ENCODE measurements at regions not wholly inside any gene's neighbourhood (a gene's known extent, or its start where the extent isn't known, plus 50 kb on each side); places are given as distances from the start of the nearest gene placed in this dataset.

GRCh38 chr12:24517000-24517399 is 431.9 kb downstream of the BCAT1 start:
- Histone ChIP-seq H4K20me1 (ENCODE audit: low read length) (no peaks in the 10 kb centered on the region), H3K4me1 (ENCODE audit: insufficient read depth, low read length) (no peaks in the 10 kb centered on the region), H3K4me3 (ENCODE audit: low read length) (no peak overlapping the region), H3K9me2 (replicated peaks; ENCODE audit: low read length) (no peaks in the 10 kb centered on the region), H3K36me3 (ENCODE audit: low read depth, low read length) (no peaks in the 10 kb centered on the region), H3K79me2 (ENCODE audit: low read length) (no peaks in the 10 kb centered on the region), H3K27ac (ENCODE audit: low read length) (no peak overlapping the region), H2AFZ (ENCODE audit: low read length) (no peak overlapping the region), H3K9me3 (ENCODE audit: low read length) (no peaks in the 10 kb centered on the region), H3F3A (ENCODE audit: low read length, unreplicated experiment) (no peaks in the 10 kb centered on the region), H3K27me3 (ENCODE audit: low read length) (no peaks in the 10 kb centered on the region), H3K9ac (ENCODE audit: low read length) (no peak overlapping the region), H3K4me2 (ENCODE audit: low read length) (no peak overlapping the region)
- intact Hi-C loops (cut with micrococcal nuclease), result no loop called here
- TF ChIP-seq EZH2 (IDR thresholded peaks at IDR 0.05; ENCODE audit: low read length, unreplicated experiment) (no peak), CTCF (conservative IDR thresholded peaks at IDR 0.05; ENCODE audit: low read depth, low read length) (no peak), EZH2phosphoT487 (IDR thresholded peaks at IDR 0.05; ENCODE audit: borderline replicate concordance, low read length) (no peak)
- DNase-seq, result no peak
- no peak for ATAC-seq
- CTCF ChIA-PET, result no interaction called here
- POLR2A ChIA-PET (ENCODE audit: unreplicated experiment), result no interaction called here
- BruUV-seq (replicated peaks), result no TSS peak

GRCh38 chr12:24510581-24511125 is 438.2 kb downstream of the BCAT1 start:
- Histone ChIP-seq H3K27ac (ENCODE audit: low read length) (no peak overlapping the region), H3K4me1 (ENCODE audit: insufficient read depth, low read length) (no peaks in the 10 kb centered on the region), H3K79me2 (ENCODE audit: low read length) (no peaks in the 10 kb centered on the region), H3K9ac (ENCODE audit: low read length) (no peak overlapping the region), H3K9me3 (ENCODE audit: low read length) (no peaks in the 10 kb centered on the region), H3K4me3 (ENCODE audit: low read length) (no peak overlapping the region), H3K36me3 (ENCODE audit: low read depth, low read length) (no peaks in the 10 kb centered on the region), H3K4me2 (ENCODE audit: low read length) (no peak overlapping the region), H4K20me1 (ENCODE audit: low read length) (no peaks in the 10 kb centered on the region), H3K9me2 (replicated peaks; ENCODE audit: low read length) (no peaks in the 10 kb centered on the region), H3F3A (ENCODE audit: low read length, unreplicated experiment) (no peaks in the 10 kb centered on the region), H2AFZ (ENCODE audit: low read length) (no peak overlapping the region), H3K27me3 (ENCODE audit: low read length) (no peaks in the 10 kb centered on the region)
- intact Hi-C loops (cut with micrococcal nuclease), result no loop called here
- ChIA-PET CTCF (no interaction called here), POLR2A (ENCODE audit: unreplicated experiment) (no interaction called here)
- DNase-seq, result no peak
- ATAC-seq, result no peak
- TF ChIP-seq EZH2 (IDR thresholded peaks at IDR 0.05; ENCODE audit: low read length, unreplicated experiment), result no peak
- no peak for TF ChIP-seq EZH2phosphoT487 (IDR thresholded peaks at IDR 0.05; ENCODE audit: borderline replicate concordance, low read length)
- TF ChIP-seq CTCF (conservative IDR thresholded peaks at IDR 0.05; ENCODE audit: low read depth, low read length), result no peak
- BruUV-seq (replicated peaks), result no TSS peak

- Histone ChIP-seq H3K27ac (ENCODE audit: low read length) (no peak overlapping the region), H3K36me3 (ENCODE audit: low read depth, low read length) (no peaks in the 10 kb centered on the region), H3K27me3 (ENCODE audit: low read length) (no peaks in the 10 kb centered on the region), H2AFZ (ENCODE audit: low read length) (no peak overlapping the region), H3K79me2 (ENCODE audit: low read length) (no peaks in the 10 kb centered on the region), H3K4me3 (ENCODE audit: low read length) (no peak overlapping the region), H3F3A (ENCODE audit: low read length, unreplicated experiment) (no peaks in the 10 kb centered on the region), H4K20me1 (ENCODE audit: low read length) (no peaks in the 10 kb centered on the region), H3K9me2 (replicated peaks; ENCODE audit: low read length) (no peaks in the 10 kb centered on the region), H3K9me3 (ENCODE audit: low read length) (no peaks in the 10 kb centered on the region), H3K4me1 (ENCODE audit: insufficient read depth, low read length) (no peaks in the 10 kb centered on the region), H3K9ac (ENCODE audit: low read length) (no peak overlapping the region), H3K4me2 (ENCODE audit: low read length) (no peak overlapping the region)
- DNase-seq (no peak), ATAC-seq (no peak)
- intact Hi-C loops (cut with micrococcal nuclease), result no loop called here
- ChIA-PET CTCF (no interaction called here), POLR2A (ENCODE audit: unreplicated experiment) (no interaction called here)
- no TSS peak for BruUV-seq (replicated peaks)
- TF ChIP-seq EZH2phosphoT487 (IDR thresholded peaks at IDR 0.05; ENCODE audit: borderline replicate concordance, low read length) (no peak), CTCF (conservative IDR thresholded peaks at IDR 0.05; ENCODE audit: low read depth, low read length) (no peak), EZH2 (IDR thresholded peaks at IDR 0.05; ENCODE audit: low read length, unreplicated experiment) (no peak)
These were observed 441.1 kb downstream of the BCAT1 start for GRCh38 chr12:24507827-24508226.

Data from PC-3 (cell line).